IMR-90 (cell line): ENCODE measurements at regions not wholly inside any gene's neighbourhood (a gene's known extent, or its start where the extent isn't known, plus 50 kb on each side); places are given as distances from the start of the nearest gene placed in this dataset.

Experiments used
- ATAC-seq: fragments of 200-7000 bp; cut with Tn5 transposase; 2 replicates; pipeline ENCODE4 v1.9.1; 2020; ENCODE audit warnings: low read depth, mild to moderate bottlenecking, moderate library complexity
- BruUV-seq: library from RNA; stranded (reverse); fragments of 400-500 nt; replicated peaks from 2 replicates; lab custom pipeline; 2021; lab: Mats Ljungman, UMichigan
- CTCF ChIA-PET: fragments of 300-600 bp; formaldehyde crosslinking; extraction: SDS; loops from one replicate; lab custom pipeline; 2021; ENCODE audit warnings: antibody characterized with exemption; lab: Yijun Ruan, JAX
- POLR2A ChIA-PET: fragments of 300-600 bp; sonication (Branson Sonifier 250); formaldehyde crosslinking; loops from one replicate; lab custom pipeline; 2022; ENCODE audit warnings: antibody characterized with exemption; ENCODE audit not compliant: unreplicated experiment; lab: Charles Lee
- DNase-seq: peaks from one replicate; pipeline ENCODE4 v3.0.0; 2013
- H2AFZ ChIP-seq: replicated peaks from 2 replicates; pipeline ENCODE3; 2013; ENCODE audit warnings: low read length, mild to moderate bottlenecking; ENCODE audit not compliant: poor library complexity
- H2AK5ac ChIP-seq: 2 replicates; pipeline ENCODE4 v1.6.1; 2013; ENCODE audit warnings: low read depth, low read length, inconsistent platforms
- H2AK9ac ChIP-seq: replicated peaks from 2 replicates; pipeline ENCODE3; 2013; ENCODE audit warnings: mild to moderate bottlenecking, low read depth, low read length, moderate library complexity; ENCODE audit not compliant: poor library complexity
- H2BK120ac ChIP-seq: 2 replicates; pipeline ENCODE4 v1.6.1; 2013; ENCODE audit warnings: low read depth, low read length, inconsistent platforms
- H2BK15ac ChIP-seq: 3 replicates; pipeline ENCODE4 v1.6.1; 2013; ENCODE audit warnings: low read depth, low read length, inconsistent platforms
- H2BK20ac ChIP-seq: 2 replicates; pipeline ENCODE4 v1.6.1; 2013; ENCODE audit warnings: low read depth, mild to moderate bottlenecking, inconsistent platforms, low read length, moderate library complexity
- H2BK5ac ChIP-seq: 2 replicates; pipeline ENCODE4 v1.6.1; 2013; ENCODE audit warnings: mild to moderate bottlenecking, low read depth, low read length, inconsistent platforms; ENCODE audit not compliant: poor library complexity, severe bottlenecking
- H3K14ac ChIP-seq: replicated peaks from 2 replicates; pipeline ENCODE4 v1.6.1; 2013; ENCODE audit warnings: low read depth, low read length, inconsistent platforms
- H3K18ac ChIP-seq: 2 replicates; pipeline ENCODE4 v1.6.1; 2013; ENCODE audit warnings: low read depth, low read length, control low read depth
- H3K23ac ChIP-seq: 2 replicates; pipeline ENCODE4 v1.6.1; 2013; ENCODE audit warnings: low read depth, low read length, inconsistent platforms
- H3K27ac ChIP-seq: 2 replicates; pipeline ENCODE4 v1.5.1; 2013; ENCODE audit warnings: mild to moderate bottlenecking, control low read depth, low read length; ENCODE audit not compliant: insufficient read depth
- H3K27me3 ChIP-seq: 2 replicates; pipeline ENCODE4 v1.6.1; 2013; ENCODE audit warnings: low read length; ENCODE audit not compliant: control insufficient read depth, insufficient read depth
- H3K36me3 ChIP-seq: 2 replicates; pipeline ENCODE4 v1.6.1; 2013; ENCODE audit warnings: low read length, mixed read lengths; ENCODE audit not compliant: control insufficient read depth, insufficient read depth
- H3K4ac ChIP-seq: 2 replicates; pipeline ENCODE4 v1.6.1; 2013; ENCODE audit warnings: low read depth, low read length, inconsistent platforms
- H3K4me1 ChIP-seq: 2 replicates; pipeline ENCODE4 v1.6.1; 2013; ENCODE audit warnings: low read length, mixed read lengths; ENCODE audit not compliant: control insufficient read depth, insufficient read depth
- H3K4me2 ChIP-seq: 2 replicates; pipeline ENCODE4 v1.6.1; 2013; ENCODE audit warnings: low read depth, mild to moderate bottlenecking, control low read depth, low read length, moderate library complexity
- H3K4me3 ChIP-seq: 2 replicates; pipeline ENCODE4 v1.5.1; 2013; ENCODE audit warnings: low read depth, mild to moderate bottlenecking, control low read depth, low read length, moderate library complexity; ENCODE audit not compliant: insufficient read depth
- H3K56ac ChIP-seq: 2 replicates; pipeline ENCODE4 v1.6.1; 2013; ENCODE audit warnings: low read length, inconsistent platforms; ENCODE audit not compliant: insufficient read depth; ENCODE audit errors: extremely low read depth
- H3K79me1 ChIP-seq, 2 experiments: 2 replicates each; pipeline ENCODE4 v1.6.1; 2013; ENCODE audit warnings: low read length in 2 of 2, inconsistent platforms in 1 of 2, low read depth in 1 of 2
- H3K9ac ChIP-seq: 2 replicates; pipeline ENCODE4 v1.6.1; 2013; ENCODE audit warnings: low read depth, low read length, control low read depth
- H3K9me1 ChIP-seq: 2 replicates; pipeline ENCODE4 v1.6.1; 2013; ENCODE audit warnings: low read length, inconsistent platforms; ENCODE audit not compliant: insufficient read depth
- H3K9me3 ChIP-seq: 2 replicates; pipeline ENCODE4 v1.6.1; 2013; ENCODE audit warnings: low read length; ENCODE audit not compliant: control insufficient read depth, insufficient read depth
- H4K20me1 ChIP-seq: 2 replicates; pipeline ENCODE4 v1.6.1; 2013; ENCODE audit warnings: low read length, inconsistent platforms; ENCODE audit not compliant: insufficient read depth
- H4K5ac ChIP-seq: 2 replicates; pipeline ENCODE4 v1.6.1; 2013; ENCODE audit warnings: mild to moderate bottlenecking, low read depth, low read length, control low read depth
- H4K8ac ChIP-seq, 2 experiments: 2 replicates each; pipeline ENCODE4 v1.6.1; 2013; ENCODE audit warnings: low read depth in 2 of 2, low read length in 2 of 2, control low read depth in 1 of 2, inconsistent platforms in 1 of 2
- H4K91ac ChIP-seq: 2 replicates; pipeline ENCODE4 v1.6.1; 2013; ENCODE audit warnings: low read depth, low read length, inconsistent platforms; ENCODE audit not compliant: insufficient read depth
- BHLHE40 ChIP-seq: fragments of 150-350 bp; IDR thresholded peaks from 2 replicates; pipeline ENCODE4 v1.6.1; 2016; ENCODE audit warnings: mild to moderate bottlenecking, low read depth, low read length
- RCOR1 ChIP-seq: IDR thresholded peaks from 2 replicates; pipeline ENCODE4 v1.6.1; 2012; ENCODE audit warnings: mild to moderate bottlenecking, low read length, improper control_type of control experiment; ENCODE audit not compliant: insufficient replicate concordance
- WGBS, 2 experiments: methylation state at CpG; one replicate each; pipeline versions ENCODE4 v1.1.5 to v1.1.7; 2013; ENCODE audit warnings: missing lambda C conversion rate in 2 of 2; ENCODE audit not compliant: insufficient read length in 1 of 2; ENCODE audit errors: extremely low coverage in 2 of 2; 5-methylcytosine and 5-hydroxymethylcytosine counted together
- dilution Hi-C: fragments of 300-500 bp; cut with HindIII; formaldehyde crosslinking; loops from one replicate; pipeline ENCODE4 v1.14.3; 2018; ENCODE audit warnings: low sequenced_read_pairs; ENCODE audit not compliant: unreplicated experiment
- in situ Hi-C: fragments of 300-500 bp; cut with MboI; formaldehyde crosslinking; loops from 3 replicates; pipeline ENCODE4 v1.14.3; 2019; ENCODE audit warnings: low sequenced_read_pairs, inconsistent platforms, mixed read lengths
- intact Hi-C: fragments of 100-400 bp; cut with micrococcal nuclease; formaldehyde crosslinking; loops from 2 replicates; pipeline ENCODE4 v1.10.0; 2022

DNA sequence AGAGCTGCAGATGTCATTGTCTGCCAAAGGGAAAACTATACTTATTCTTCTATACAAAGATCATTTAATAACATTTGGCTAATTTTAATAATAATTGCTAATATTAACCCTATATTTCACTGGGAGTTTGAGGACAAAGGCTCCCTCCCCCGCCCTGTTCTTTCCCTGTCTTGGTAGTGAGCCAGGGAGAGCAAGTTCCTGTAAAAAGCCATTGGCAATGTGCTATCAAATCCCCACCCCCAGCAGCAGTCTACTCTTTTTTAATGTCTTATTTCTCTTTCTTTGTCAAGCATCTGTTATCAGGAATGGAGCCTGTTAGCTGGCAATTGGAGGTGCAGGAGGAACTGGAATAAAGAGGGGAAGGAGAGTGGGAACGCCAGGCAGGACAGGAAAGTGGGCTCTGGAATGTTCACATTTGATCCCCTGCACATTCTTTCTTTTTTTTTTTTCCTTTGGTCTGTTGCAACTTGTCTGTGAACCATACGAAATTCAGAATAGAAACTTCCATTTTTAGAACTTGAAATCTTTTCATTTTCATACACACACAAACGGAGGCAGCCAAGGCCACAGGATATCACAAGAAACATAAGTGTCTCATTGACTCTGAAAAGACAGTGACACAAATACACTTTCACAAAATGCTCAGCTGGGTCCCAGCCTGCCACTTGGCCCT lies 664.8 kb upstream of the ZNF608 start:
- BruUV-seq: no TSS peak
- H3K4me1 ChIP-seq: peaks cover 20% of the 10 kb centered on the region
- no peaks in the 10 kb centered on the region for H3K36me3 ChIP-seq
- peak overlapping the region; percentile 54 for H2AFZ ChIP-seq
- H3K4me3 ChIP-seq: no peak overlapping the region
- DNase-seq (peak; percentile 39), ATAC-seq (no peak)
- H4K5ac ChIP-seq: no peak overlapping the region
- no peak overlapping the region for H2AK9ac ChIP-seq
- H4K91ac ChIP-seq: peak overlapping the region; percentile 63; the same call in 1 of the 2 replicates
- ChIA-PET CTCF (no interaction called here), POLR2A (no interaction called here)
- H3K27me3 ChIP-seq: no peaks in the 10 kb centered on the region
- 20% methylated on average over 1 of the region's 4 CpGs; no CpG with 5 or more reads in 1 of the 2 experiments for WGBS, 2 experiments
- dilution Hi-C loops (no loop called here), in situ Hi-C loops (loop anchor here (10.0 kb wide), 1 partner anchor 666 kb away; the partner anchor contains the start of gene ZNF608), intact Hi-C loops (loop anchor here (5.0 kb wide), 4 partner anchors 186 to 759 kb away; no protein-coding TSS in a partner anchor)
- H3K4ac ChIP-seq: peak overlapping the region; percentile 75
- peak overlapping the region; percentile 50; the same call in 1 of the 2 replicates for H3K23ac ChIP-seq
- H3K18ac ChIP-seq: peak overlapping the region; percentile 40
- TF ChIP-seq RCOR1: no peak
- no peak for TF ChIP-seq BHLHE40
- no peaks in the 10 kb centered on the region for H3K9me3 ChIP-seq
- peak overlapping the region; percentile 43 for H3K4me2 ChIP-seq
- H2BK20ac ChIP-seq: peak overlapping the region; percentile 93
- H2BK15ac ChIP-seq: peak overlapping the region; percentile 22; the same call in 2 of the 3 replicates
- H2AK5ac ChIP-seq: peak overlapping the region; percentile 37; the same call in 1 of the 2 replicates
- H3K9ac ChIP-seq: 0 out of 2 replicates have a peak overlapping the region, but pooled peaks have one; percentile 5
- H4K8ac ChIP-seq: peak overlapping the region; percentile 11 to 71; a peak in 3 of 4 replicates
- peak overlapping the region; percentile 44; the same call in 1 of the 2 replicates for H3K56ac ChIP-seq
- no peaks in the 10 kb centered on the region for H3K79me1 ChIP-seq
- H4K20me1 ChIP-seq: no peaks in the 10 kb centered on the region
- peak overlapping the region; percentile 1 for H2BK5ac ChIP-seq
- H3K9me1 ChIP-seq: 0 out of 2 replicates have a peak, but pooled peaks cover 5% of the 10 kb centered on the region
- peak overlapping the region; percentile 68; the same call in 1 of the 2 replicates for H3K14ac ChIP-seq
- no peak overlapping the region for H3K27ac ChIP-seq
- peak overlapping the region; percentile 92 for H2BK120ac ChIP-seq
